ENCODE measurements at regions not wholly inside any gene's neighbourhood (a gene's known extent, or its start where the extent isn't known, plus 50 kb on each side); places are given as distances from the start of the nearest gene placed in this dataset.

DNA sequence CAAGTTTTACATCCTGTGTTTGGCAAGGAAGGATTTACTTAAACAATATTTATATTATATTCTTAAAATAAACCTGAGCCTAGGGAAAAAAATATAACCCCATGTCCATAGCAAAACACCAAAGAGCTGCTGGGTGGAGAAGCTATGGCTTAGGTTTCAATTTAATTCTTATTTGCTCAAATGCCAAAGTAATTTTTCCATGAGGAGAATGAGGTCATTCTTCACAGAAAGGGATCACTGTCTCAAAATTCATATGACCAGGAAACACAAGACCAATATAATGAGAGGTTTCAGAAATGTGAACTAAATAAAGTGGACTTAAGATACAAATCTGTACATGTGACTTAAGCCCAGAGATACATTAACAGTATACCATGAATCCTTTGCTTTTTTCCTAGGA, 195.0 kb downstream of the PHLDA1 start (continued):
- TF ChIP-seq, protein P1, sequence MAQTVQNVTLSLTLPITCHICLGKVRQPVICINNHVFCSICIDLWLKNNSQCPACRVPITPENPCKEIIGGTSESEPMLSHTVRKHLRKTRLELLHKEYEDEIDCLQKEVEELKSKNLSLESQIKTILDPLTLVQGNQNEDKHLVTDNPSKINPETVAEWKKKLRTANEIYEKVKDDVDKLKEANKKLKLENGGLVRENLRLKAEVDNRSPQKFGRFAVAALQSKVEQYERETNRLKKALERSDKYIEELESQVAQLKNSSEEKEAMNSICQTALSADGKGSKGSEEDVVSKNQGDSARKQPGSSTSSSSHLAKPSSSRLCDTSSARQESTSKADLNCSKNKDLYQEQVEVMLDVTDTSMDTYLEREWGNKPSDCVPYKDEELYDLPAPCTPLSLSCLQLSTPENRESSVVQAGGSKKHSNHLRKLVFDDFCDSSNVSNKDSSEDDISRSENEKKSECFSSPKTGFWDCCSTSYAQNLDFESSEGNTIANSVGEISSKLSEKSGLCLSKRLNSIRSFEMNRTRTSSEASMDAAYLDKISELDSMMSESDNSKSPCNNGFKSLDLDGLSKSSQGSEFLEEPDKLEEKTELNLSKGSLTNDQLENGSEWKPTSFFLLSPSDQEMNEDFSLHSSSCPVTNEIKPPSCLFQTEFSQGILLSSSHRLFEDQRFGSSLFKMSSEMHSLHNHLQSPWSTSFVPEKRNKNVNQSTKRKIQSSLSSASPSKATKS (CRISPR knock-in tag; IDR thresholded peaks at IDR 0.05): no peak
- TF ChIP-seq ZNF316 (IDR thresholded peaks at IDR 0.05) (no peak), CBFA2T2 (conservative IDR thresholded peaks at IDR 0.05) (no peak)
- TF ChIP-seq, protein P2, sequence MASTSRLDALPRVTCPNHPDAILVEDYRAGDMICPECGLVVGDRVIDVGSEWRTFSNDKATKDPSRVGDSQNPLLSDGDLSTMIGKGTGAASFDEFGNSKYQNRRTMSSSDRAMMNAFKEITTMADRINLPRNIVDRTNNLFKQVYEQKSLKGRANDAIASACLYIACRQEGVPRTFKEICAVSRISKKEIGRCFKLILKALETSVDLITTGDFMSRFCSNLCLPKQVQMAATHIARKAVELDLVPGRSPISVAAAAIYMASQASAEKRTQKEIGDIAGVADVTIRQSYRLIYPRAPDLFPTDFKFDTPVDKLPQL (IDR thresholded peaks at IDR 0.05; ENCODE audit: extremely low read depth, insufficient read length): no peak

DNA sequence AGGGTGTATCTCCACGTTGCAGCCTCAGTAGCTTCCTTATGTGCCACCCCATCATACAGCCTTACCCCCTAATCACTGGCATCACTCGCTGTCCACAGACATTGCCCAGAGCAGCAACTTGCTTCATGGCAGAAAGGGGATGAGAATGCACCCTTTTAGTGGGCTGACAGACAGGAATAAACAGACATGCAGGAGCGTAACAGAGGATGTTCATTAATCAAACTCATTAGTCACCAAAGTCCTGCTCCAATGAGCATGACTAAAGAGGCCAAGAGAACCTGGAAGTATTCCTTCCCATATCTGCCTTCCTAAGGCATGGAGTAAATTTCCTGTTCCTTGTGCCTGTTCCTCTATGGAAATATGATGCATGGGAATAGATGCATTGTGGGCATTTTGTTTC, 197.0 kb downstream of the PHLDA1 start:
- TF ChIP-seq ESRRB (CRISPR knock-in tag; IDR thresholded peaks at IDR 0.05; ENCODE audit: borderline replicate concordance): no peak
- no peak for TF ChIP-seq SP2 (IDR thresholded peaks at IDR 0.05; ENCODE audit: extremely low read depth, low read depth, low read length, poor library complexity, severe bottlenecking)
- TF ChIP-seq ERF (CRISPR knock-in tag; IDR thresholded peaks at IDR 0.05): no peak
- no peak for TF ChIP-seq GTF2E2 (tag; IDR thresholded peaks at IDR 0.05)
- TF ChIP-seq, protein P3, sequence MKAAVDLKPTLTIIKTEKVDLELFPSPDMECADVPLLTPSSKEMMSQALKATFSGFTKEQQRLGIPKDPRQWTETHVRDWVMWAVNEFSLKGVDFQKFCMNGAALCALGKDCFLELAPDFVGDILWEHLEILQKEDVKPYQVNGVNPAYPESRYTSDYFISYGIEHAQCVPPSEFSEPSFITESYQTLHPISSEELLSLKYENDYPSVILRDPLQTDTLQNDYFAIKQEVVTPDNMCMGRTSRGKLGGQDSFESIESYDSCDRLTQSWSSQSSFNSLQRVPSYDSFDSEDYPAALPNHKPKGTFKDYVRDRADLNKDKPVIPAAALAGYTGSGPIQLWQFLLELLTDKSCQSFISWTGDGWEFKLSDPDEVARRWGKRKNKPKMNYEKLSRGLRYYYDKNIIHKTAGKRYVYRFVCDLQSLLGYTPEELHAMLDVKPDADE (conservative IDR thresholded peaks at IDR 0.05; ENCODE audit: control insufficient read depth, low read depth, low read length): no peak
- no peak for TF ChIP-seq MAFG (tag; conservative IDR thresholded peaks at IDR 0.05)
- TF ChIP-seq NCOA1 (IDR thresholded peaks at IDR 0.05; ENCODE audit: low read depth): no peak
- TF ChIP-seq SRSF1 (IDR thresholded peaks at IDR 0.05; ENCODE audit: low read depth, low read length): no peak
- no peak for TF ChIP-seq FOS (IDR thresholded peaks at IDR 0.05; ENCODE audit: extremely low read depth, insufficient read length)
- no peak for TF ChIP-seq PTRF (tag; IDR thresholded peaks at IDR 0.05)
- no peak for TF ChIP-seq ZBTB17 (CRISPR knock-in tag; IDR thresholded peaks at IDR 0.05)
- TF ChIP-seq, protein P2 (IDR thresholded peaks at IDR 0.05; ENCODE audit: extremely low read depth, insufficient read length): no peak
- TF ChIP-seq ZNF175 (CRISPR knock-in tag; IDR thresholded peaks at IDR 0.05; ENCODE audit: low read depth): no peak
- no peak for TF ChIP-seq ATF1 (CRISPR knock-in tag; IDR thresholded peaks at IDR 0.05)
- TF ChIP-seq ATF1 (tag; IDR thresholded peaks at IDR 0.05): no peak
- no peak for TF ChIP-seq IRF2 (CRISPR knock-in tag; IDR thresholded peaks at IDR 0.05)
- TF ChIP-seq ZSCAN32 (CRISPR knock-in tag; IDR thresholded peaks at IDR 0.05): no peak
- ChIA-PET CTCF (ENCODE audit: low intra/inter-chr PET ratio) (no interaction called here), POLR2A (interaction anchor here (1.5 kb wide), 1 partner anchor 10 kb away, joined by 5 read pairs; no protein-coding TSS in a partner anchor)
- no peaks in the 10 kb centered on the region for H3K9me3 ChIP-seq (replicated peaks; ENCODE audit: control insufficient read depth, insufficient read depth, low read depth, low read length)
- no peak overlapping the region for H3K9ac ChIP-seq (ENCODE audit: insufficient read depth in 1 of 2, low read depth in 2 of 2, low read length in 2 of 2)
- BruUV-seq (replicated peaks): no TSS peak
- H4K20me1 ChIP-seq (replicated peaks; ENCODE audit: control insufficient read depth, insufficient read depth, low read length): no peaks in the 10 kb centered on the region
- H3K27ac ChIP-seq (ENCODE audit: extremely low read depth, low read depth, low read length): no peak overlapping the region
- FAIRE-seq: peak; percentile 57
- peaks cover 0 to 5% of the 10 kb centered on the region in 2 experiments; a peak in 2 of 5 replicates for H3K4me1 ChIP-seq (replicated peaks in 1 of 2; ENCODE audit: control insufficient read depth in 2 of 2, insufficient read depth in 2 of 2, low read length in 2 of 2)
- H3K27me3 ChIP-seq (ENCODE audit: control insufficient read depth in 2 of 2, insufficient read depth in 2 of 2, low read length in 2 of 2): no peaks in the 10 kb centered on the region
- no peaks in the 10 kb centered on the region for H3K79me2 ChIP-seq (ENCODE audit: control insufficient read depth, insufficient read depth, low read length)
- no peak for ATAC-seq
- in situ Hi-C loops (cut with MboI) (no loop called here), intact Hi-C loops (cut with micrococcal nuclease) (no loop called here)
- no peak overlapping the region for H2AFZ ChIP-seq (ENCODE audit: low read depth, low read length)
- H3K4me3 ChIP-seq: no peak overlapping the region
- no peak overlapping the region for H3K4me2 ChIP-seq (ENCODE audit: insufficient read depth, low read length)
- WGBS (ENCODE audit: insufficient coverage, low coverage, missing lambda C conversion rate): 3% methylated on average over 3 of the region's 3 CpGs
- H3K9me1 ChIP-seq (ENCODE audit: control insufficient read depth, insufficient read depth, low read length): no peaks in the 10 kb centered on the region
- H3K36me3 ChIP-seq (ENCODE audit: control insufficient read depth, insufficient read depth, low read length): no peaks in the 10 kb centered on the region
- no peak for DNase-seq (ENCODE audit: extremely low read depth in 1 of 4, low spot score in 3 of 4)
